22Rv1 (cell line): ENCODE measurements at regions not wholly inside any gene's neighbourhood (a gene's known extent, or its start where the extent isn't known, plus 50 kb on each side); places are given as distances from the start of the nearest gene placed in this dataset.

Experiments
- ZFX ChIP-seq: fragments of 450-650 bp; IDR thresholded peaks from 2 replicates; pipeline ENCODE4 v1.6.1; 2017; ENCODE audit warnings: antibody characterized with exemption, borderline replicate concordance
- TF ChIP-seq, protein P1 (sequence below): fragments of 450-650 bp; IDR thresholded peaks from 2 replicates; pipeline ENCODE4 v1.5.1; 2017; ENCODE audit warnings: mild to moderate bottlenecking

DNA sequence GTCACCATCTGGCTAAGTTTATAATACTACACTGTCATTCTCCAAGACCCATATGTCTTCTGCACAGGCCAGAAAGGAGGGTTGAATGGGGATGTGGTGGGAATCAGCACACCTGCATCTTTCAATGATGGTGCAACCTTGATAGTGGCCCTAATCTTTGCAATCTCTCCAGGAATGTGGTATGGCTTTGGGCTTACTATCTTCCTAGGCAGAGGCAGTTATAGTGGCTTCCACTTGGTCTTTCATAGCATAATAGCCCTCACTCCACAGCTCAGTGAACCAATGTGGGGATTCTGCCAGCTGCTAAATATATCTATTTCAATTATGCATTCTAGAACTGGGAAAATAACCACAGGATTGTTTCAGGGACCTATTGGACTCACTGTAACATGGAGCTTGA, 61.8 kb upstream of the ATP2B1 start:
- TF ChIP-seq, protein P1, sequence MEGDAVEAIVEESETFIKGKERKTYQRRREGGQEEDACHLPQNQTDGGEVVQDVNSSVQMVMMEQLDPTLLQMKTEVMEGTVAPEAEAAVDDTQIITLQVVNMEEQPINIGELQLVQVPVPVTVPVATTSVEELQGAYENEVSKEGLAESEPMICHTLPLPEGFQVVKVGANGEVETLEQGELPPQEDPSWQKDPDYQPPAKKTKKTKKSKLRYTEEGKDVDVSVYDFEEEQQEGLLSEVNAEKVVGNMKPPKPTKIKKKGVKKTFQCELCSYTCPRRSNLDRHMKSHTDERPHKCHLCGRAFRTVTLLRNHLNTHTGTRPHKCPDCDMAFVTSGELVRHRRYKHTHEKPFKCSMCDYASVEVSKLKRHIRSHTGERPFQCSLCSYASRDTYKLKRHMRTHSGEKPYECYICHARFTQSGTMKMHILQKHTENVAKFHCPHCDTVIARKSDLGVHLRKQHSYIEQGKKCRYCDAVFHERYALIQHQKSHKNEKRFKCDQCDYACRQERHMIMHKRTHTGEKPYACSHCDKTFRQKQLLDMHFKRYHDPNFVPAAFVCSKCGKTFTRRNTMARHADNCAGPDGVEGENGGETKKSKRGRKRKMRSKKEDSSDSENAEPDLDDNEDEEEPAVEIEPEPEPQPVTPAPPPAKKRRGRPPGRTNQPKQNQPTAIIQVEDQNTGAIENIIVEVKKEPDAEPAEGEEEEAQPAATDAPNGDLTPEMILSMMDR, result no peak
- no peak for TF ChIP-seq ZFX
